Upper lobe of right lung (tissue), 1 donor: ENCODE measurements at regions not wholly inside any gene's neighbourhood (a gene's known extent, or its start where the extent isn't known, plus 50 kb on each side); places are given as distances from the start of the nearest gene placed in this dataset.

Experiments used
- ATAC-seq: fragments of 200-7000 bp; cut with Tn5 transposase; one replicate; pipeline ENCODE4 v1.9.1; 2020; ENCODE audit warnings: mild to moderate bottlenecking, moderate library complexity
- DNase-seq: peaks from one replicate; pipeline ENCODE4 v3.0.0-alpha.2; 2020
- H3K27ac ChIP-seq: fragments of 200-600 bp; one replicate; pipeline ENCODE4 v1.8.0; 2022
- H3K27me3 ChIP-seq: fragments of 200-600 bp; one replicate; pipeline ENCODE4 v1.8.0; 2022; ENCODE audit warnings: mild to moderate bottlenecking
- H3K36me3 ChIP-seq: fragments of 200-600 bp; one replicate; pipeline ENCODE4 v1.8.0; 2022
- H3K4me1 ChIP-seq: fragments of 200-600 bp; one replicate; pipeline ENCODE4 v1.8.0; 2022
- H3K4me3 ChIP-seq: fragments of 200-600 bp; one replicate; pipeline ENCODE4 v1.8.0; 2022; ENCODE audit warnings: mild to moderate bottlenecking
- H3K9me3 ChIP-seq: fragments of 200-600 bp; one replicate; pipeline ENCODE4 v1.8.0; 2022
- intact Hi-C: fragments of 100-400 bp; cut with DNase I; formaldehyde crosslinking; loops from one replicate; pipeline ENCODE4 v1.11.0; 2022
- TF ChIP-seq, protein P1 (sequence below): fragments of 200-600 bp; IDR thresholded peaks from one replicate; pipeline ENCODE4 v1.8.0; 2022; ENCODE audit warnings: antibody characterized with exemption
- donor health status: DM: no; HTN: yes; CAD: no; lungs with severe emphysema.

DNA sequence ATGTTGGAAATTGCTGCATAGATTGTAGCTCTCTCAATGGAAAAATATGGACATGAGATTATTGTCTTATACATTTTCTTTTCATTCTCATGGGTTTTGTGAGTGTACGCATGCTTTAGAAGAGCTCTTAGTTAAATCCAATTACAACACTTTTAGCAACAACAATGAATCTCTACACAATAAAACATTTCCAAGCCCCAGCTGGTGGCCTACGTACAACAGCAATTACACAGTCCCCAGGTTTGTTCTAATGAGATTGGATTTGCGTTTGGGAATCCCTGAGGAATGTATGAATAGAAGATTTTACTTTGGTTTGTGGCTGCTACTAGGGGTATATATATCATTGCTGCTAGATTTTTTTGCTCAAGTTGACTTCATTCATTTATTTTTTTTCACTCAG is 98.6 kb downstream of the FHDC1 start:
- Histone ChIP-seq H3K4me3 (no peak overlapping the region), H3K36me3 (no peaks in the 10 kb centered on the region), H3K27me3 (no peaks in the 10 kb centered on the region), H3K27ac (no peak overlapping the region), H3K4me1 (no peaks in the 10 kb centered on the region), H3K9me3 (no peaks in the 10 kb centered on the region)
- ATAC-seq (no peak), DNase-seq (no peak)
- TF ChIP-seq, protein P1, sequence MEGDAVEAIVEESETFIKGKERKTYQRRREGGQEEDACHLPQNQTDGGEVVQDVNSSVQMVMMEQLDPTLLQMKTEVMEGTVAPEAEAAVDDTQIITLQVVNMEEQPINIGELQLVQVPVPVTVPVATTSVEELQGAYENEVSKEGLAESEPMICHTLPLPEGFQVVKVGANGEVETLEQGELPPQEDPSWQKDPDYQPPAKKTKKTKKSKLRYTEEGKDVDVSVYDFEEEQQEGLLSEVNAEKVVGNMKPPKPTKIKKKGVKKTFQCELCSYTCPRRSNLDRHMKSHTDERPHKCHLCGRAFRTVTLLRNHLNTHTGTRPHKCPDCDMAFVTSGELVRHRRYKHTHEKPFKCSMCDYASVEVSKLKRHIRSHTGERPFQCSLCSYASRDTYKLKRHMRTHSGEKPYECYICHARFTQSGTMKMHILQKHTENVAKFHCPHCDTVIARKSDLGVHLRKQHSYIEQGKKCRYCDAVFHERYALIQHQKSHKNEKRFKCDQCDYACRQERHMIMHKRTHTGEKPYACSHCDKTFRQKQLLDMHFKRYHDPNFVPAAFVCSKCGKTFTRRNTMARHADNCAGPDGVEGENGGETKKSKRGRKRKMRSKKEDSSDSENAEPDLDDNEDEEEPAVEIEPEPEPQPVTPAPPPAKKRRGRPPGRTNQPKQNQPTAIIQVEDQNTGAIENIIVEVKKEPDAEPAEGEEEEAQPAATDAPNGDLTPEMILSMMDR = no peak
- intact Hi-C loops = no loop called here

DNA sequence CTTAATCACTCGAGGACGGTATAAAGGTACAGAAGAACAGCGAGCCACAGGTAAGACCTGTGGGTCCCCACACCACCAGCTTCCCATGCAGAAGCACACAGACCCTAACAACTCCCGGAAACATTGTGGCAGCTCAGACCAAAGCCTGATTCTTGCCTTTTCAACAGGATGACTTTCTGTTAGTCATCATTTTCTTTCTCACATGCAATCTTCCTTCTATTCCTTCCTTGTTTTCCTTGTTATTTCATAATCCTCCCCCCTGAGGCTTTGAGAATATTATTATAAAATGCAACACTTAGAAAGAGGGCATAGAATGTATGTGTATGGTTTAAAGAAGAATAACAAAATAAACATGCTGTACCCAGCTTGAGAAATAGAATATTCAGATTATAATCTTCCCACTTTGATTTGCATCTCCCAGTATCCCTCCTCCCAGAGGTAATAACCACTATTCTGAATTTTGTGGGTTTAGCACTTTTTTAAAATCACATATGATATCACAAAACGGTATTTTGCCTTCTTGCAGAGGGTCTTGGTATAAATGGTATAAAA is 100.9 kb downstream of the FHDC1 start:
- Histone ChIP-seq H3K4me1 (no peaks in the 10 kb centered on the region), H3K27me3 (no peaks in the 10 kb centered on the region), H3K9me3 (no peaks in the 10 kb centered on the region), H3K36me3 (no peaks in the 10 kb centered on the region), H3K27ac (no peak overlapping the region), H3K4me3 (no peak overlapping the region)
- intact Hi-C loops = no loop called here
- TF ChIP-seq, protein P1 = no peak
- ATAC-seq (no peak), DNase-seq (no peak)

DNA sequence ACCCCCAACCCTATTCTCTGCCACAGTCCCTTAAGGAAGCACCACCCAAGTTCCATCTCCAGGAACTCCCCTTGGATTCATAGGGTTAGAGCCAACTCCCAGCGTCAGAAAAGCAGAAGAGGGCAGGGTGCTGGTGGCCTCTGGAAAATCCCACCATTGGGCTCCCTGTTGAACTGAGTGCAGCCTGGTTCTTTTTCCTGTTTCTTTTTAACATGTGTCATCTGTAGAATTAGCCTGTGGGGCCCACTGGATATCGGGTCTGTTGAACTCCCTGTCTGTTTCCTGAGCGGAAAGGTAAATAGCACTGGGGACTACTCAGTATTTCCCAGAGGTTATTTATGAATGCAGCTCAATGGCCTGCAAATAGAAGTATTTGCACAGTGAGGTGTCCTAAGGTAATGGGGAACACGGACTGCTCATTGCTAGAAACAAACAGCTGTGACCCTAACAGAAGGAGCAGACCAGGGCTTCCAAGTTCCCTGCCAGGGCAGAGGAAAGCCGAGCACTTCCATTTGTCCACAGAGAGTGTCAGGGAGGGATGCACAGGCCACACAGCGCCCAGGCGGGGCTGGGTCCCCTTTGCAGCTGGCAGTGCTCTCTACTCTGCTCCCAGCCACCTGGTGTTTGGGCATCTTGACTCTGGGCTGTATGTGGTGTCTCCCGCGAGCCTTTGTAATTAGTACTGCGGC is 102.6 kb downstream of the FHDC1 start:
- ATAC-seq (peak; percentile 53), DNase-seq (no peak)
- intact Hi-C loops = no loop called here

DNA sequence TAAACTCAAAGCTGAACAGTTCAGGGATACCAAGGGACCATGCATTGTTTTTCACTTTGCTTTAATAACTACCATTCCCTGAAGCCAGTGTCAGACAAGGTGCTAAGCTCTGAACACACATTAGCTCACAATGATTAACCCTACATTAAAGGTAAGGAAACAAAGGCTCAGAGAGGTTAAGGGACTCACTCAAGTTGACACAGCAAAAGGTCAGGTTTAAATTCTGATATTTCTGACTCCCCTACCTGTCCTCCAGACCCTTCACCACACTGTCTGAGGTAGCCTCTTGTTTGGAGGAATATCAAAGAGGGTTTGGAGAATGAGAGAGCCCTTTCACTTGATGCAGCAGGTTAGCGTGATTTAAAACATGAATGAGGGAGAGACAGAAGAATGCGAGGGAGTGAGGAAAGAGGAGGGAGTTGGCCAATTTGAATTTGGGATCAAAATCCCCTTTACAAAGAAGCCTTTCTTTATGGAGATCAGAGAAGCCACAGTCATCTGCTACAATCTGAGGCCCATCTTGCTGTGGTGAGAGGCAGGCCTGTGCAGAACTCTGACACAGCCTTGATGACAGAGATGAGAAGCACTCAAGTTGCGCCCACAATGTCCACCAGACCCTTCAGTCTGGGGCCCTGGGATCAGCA is 103.5 kb downstream of the FHDC1 start:
- TF ChIP-seq, protein P1 = no peak
- Histone ChIP-seq H3K9me3 (no peaks in the 10 kb centered on the region), H3K36me3 (no peaks in the 10 kb centered on the region), H3K27me3 (no peaks in the 10 kb centered on the region), H3K4me1 (no peaks in the 10 kb centered on the region), H3K4me3 (no peak overlapping the region), H3K27ac (no peak overlapping the region)
- ATAC-seq (no peak), DNase-seq (no peak)
- intact Hi-C loops = no loop called here

More for the DNA sequence above, 102.6 kb downstream of the FHDC1 start:
- no peak overlapping the region for H3K4me3 ChIP-seq
- no peaks in the 10 kb centered on the region for H3K9me3 ChIP-seq
- no peak overlapping the region for H3K27ac ChIP-seq
- TF ChIP-seq, protein P1 = no peak
- H3K4me1 ChIP-seq = no peaks in the 10 kb centered on the region
- H3K27me3 ChIP-seq = no peaks in the 10 kb centered on the region
- H3K36me3 ChIP-seq = no peaks in the 10 kb centered on the region

DNA sequence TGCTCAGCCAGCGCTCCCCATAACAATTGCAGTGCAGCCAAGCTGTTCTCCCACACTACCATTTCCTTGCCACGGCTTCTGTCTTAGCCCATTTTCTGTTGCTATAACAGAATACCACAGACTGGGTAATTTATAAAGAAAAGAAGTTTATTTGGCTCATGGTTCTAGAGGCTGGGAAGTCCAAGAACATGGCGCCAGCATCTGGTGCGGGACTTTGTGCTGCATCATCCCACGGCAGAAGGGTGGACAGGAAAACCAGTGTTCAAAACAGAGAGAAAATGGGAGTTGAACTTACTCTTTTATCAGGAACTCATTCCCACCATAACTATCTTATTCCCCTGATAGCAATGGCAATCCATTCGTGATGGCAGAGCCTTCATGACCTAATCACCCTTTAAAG is 104.6 kb downstream of the FHDC1 start:
- Histone ChIP-seq H3K4me3 (no peak overlapping the region), H3K27me3 (no peaks in the 10 kb centered on the region), H3K36me3 (no peaks in the 10 kb centered on the region), H3K27ac (no peak overlapping the region), H3K4me1 (no peaks in the 10 kb centered on the region), H3K9me3 (no peaks in the 10 kb centered on the region)
- intact Hi-C loops = no loop called here
- ATAC-seq = no peak
- DNase-seq = no peak
- TF ChIP-seq, protein P1 = no peak
